ENCODE measurements at regions not wholly inside any gene's neighbourhood (a gene's known extent, or its start where the extent isn't known, plus 50 kb on each side); places are given as distances from the start of the nearest gene placed in this dataset.

- Mint-ChIP-seq H3K36me3 (no peaks in the 10 kb centered on the region), H3K9me3 (peaks cover 0 to 9% (median 4%) of the 10 kb centered on the region in 7 donors), H3K27ac (no peak overlapping the region), H3K27me3 (ENCODE audit: low read depth in 3 of 3) (no peaks in the 10 kb centered on the region), H3K4me1 (no peaks in the 10 kb centered on the region), H3K4me3 (no peak overlapping the region)
- Histone ChIP-seq H3K9ac (ENCODE audit: insufficient read depth, low read length, poor library complexity, severe bottlenecking) (no peak overlapping the region), H3K4me3 (replicated peaks in 1 of 3; ENCODE audit: low read depth in 2 of 3, low read length in 3 of 3) (no peak overlapping the region), H3K4me1 (ENCODE audit: control insufficient read depth in 1 of 2, insufficient read depth in 2 of 2, low read length in 2 of 2) (no peaks in the 10 kb centered on the region), H3K27me3 (ENCODE audit: control insufficient read depth in 2 of 2, insufficient read depth in 2 of 2, low read length in 2 of 2) (no peaks in the 10 kb centered on the region), H2AFZ (ENCODE audit: insufficient read depth, low read depth, low read length, poor library complexity, severe bottlenecking) (no peak overlapping the region), H3K79me2 (ENCODE audit: insufficient read depth, low read length) (no peaks in the 10 kb centered on the region), H3K27ac (ENCODE audit: low read depth in 1 of 2, low read length in 2 of 2) (no peak overlapping the region), H3K4me2 (replicated peaks; ENCODE audit: extremely low read depth, low read length, poor library complexity, severe bottlenecking) (no peak overlapping the region), H3K9me3 (replicated peaks in 1 of 2; ENCODE audit: control insufficient read depth in 1 of 2, insufficient read depth in 1 of 2, low read length in 2 of 2) (peaks cover 0 to 2% of the 10 kb centered on the region in 2 donors), H3K36me3 (replicated peaks in 1 of 2; ENCODE audit: control insufficient read depth in 1 of 2, insufficient read depth in 2 of 2, low read length in 2 of 2) (no peaks in the 10 kb centered on the region), H4K20me1 (ENCODE audit: insufficient read depth, low read length) (no peaks in the 10 kb centered on the region)
- no peak for DNase-seq
- WGBS (ENCODE audit: insufficient coverage), result no CpG with 5 or more reads among the region's 1 CpG
- TF ChIP-seq, protein P1, sequence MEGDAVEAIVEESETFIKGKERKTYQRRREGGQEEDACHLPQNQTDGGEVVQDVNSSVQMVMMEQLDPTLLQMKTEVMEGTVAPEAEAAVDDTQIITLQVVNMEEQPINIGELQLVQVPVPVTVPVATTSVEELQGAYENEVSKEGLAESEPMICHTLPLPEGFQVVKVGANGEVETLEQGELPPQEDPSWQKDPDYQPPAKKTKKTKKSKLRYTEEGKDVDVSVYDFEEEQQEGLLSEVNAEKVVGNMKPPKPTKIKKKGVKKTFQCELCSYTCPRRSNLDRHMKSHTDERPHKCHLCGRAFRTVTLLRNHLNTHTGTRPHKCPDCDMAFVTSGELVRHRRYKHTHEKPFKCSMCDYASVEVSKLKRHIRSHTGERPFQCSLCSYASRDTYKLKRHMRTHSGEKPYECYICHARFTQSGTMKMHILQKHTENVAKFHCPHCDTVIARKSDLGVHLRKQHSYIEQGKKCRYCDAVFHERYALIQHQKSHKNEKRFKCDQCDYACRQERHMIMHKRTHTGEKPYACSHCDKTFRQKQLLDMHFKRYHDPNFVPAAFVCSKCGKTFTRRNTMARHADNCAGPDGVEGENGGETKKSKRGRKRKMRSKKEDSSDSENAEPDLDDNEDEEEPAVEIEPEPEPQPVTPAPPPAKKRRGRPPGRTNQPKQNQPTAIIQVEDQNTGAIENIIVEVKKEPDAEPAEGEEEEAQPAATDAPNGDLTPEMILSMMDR (IDR thresholded peaks at IDR 0.05), result no peak
- intact Hi-C loops (cut with micrococcal nuclease), result no loop called here
Observed at GRCh38 chr12:60324746-60325145, 728.9 kb downstream of the SLC16A7 start.

- H2AFZ ChIP-seq (ENCODE audit: insufficient read depth, low read depth, low read length, poor library complexity, severe bottlenecking), result no peak overlapping the region
- H3K27ac ChIP-seq (ENCODE audit: low read depth in 1 of 2, low read length in 2 of 2), result no peak overlapping the region
- 96% methylated on average over 5 of the region's 6 CpGs for WGBS (ENCODE audit: insufficient coverage)
- no peaks in the 10 kb centered on the region for H3K27me3 Mint-ChIP-seq (ENCODE audit: low read depth in 3 of 3)
- no peaks in the 10 kb centered on the region for H3K4me1 Mint-ChIP-seq
- no peak overlapping the region for H3K4me3 ChIP-seq (replicated peaks in 1 of 3; ENCODE audit: low read depth in 2 of 3, low read length in 3 of 3)
- H3K4me2 ChIP-seq (replicated peaks; ENCODE audit: extremely low read depth, low read length, poor library complexity, severe bottlenecking), result no peak overlapping the region
- no peaks in the 10 kb centered on the region for H3K9me3 ChIP-seq (replicated peaks in 1 of 2; ENCODE audit: control insufficient read depth in 1 of 2, insufficient read depth in 1 of 2, low read length in 2 of 2)
- TF ChIP-seq, protein P1 (IDR thresholded peaks at IDR 0.05), result no peak
- DNase-seq, result no peak
- no peaks in the 10 kb centered on the region for H3K36me3 Mint-ChIP-seq
- no peaks in the 10 kb centered on the region for H3K36me3 ChIP-seq (replicated peaks in 1 of 2; ENCODE audit: control insufficient read depth in 1 of 2, insufficient read depth in 2 of 2, low read length in 2 of 2)
- intact Hi-C loops (cut with micrococcal nuclease), result no loop called here
- peaks cover 0 to 5% (median 2%) of the 10 kb centered on the region in 7 donors for H3K9me3 Mint-ChIP-seq
- no peaks in the 10 kb centered on the region for H3K4me1 ChIP-seq (ENCODE audit: control insufficient read depth in 1 of 2, insufficient read depth in 2 of 2, low read length in 2 of 2)
- H3K9ac ChIP-seq (ENCODE audit: insufficient read depth, low read length, poor library complexity, severe bottlenecking), result no peak overlapping the region
- H3K27ac Mint-ChIP-seq, result no peak overlapping the region
- H3K4me3 Mint-ChIP-seq, result no peak overlapping the region
- H3K79me2 ChIP-seq (ENCODE audit: insufficient read depth, low read length), result no peaks in the 10 kb centered on the region
- H4K20me1 ChIP-seq (ENCODE audit: insufficient read depth, low read length), result no peaks in the 10 kb centered on the region
- H3K27me3 ChIP-seq (ENCODE audit: control insufficient read depth in 2 of 2, insufficient read depth in 2 of 2, low read length in 2 of 2), result no peaks in the 10 kb centered on the region
Observed at GRCh38 chr12:60333461-60333860, 737.6 kb downstream of the SLC16A7 start.

Data from CD14-positive monocyte (primary cell).